Body of pancreas (tissue), 4 donors: ENCODE measurements at regions not wholly inside any gene's neighbourhood (a gene's known extent, or its start where the extent isn't known, plus 50 kb on each side); places are given as distances from the start of the nearest gene placed in this dataset.

ENCODE experiments used
- POLR2A ChIP-seq, 3 donors: fragments of 450-650 bp; IDR thresholded peaks; one replicate each; pipeline ENCODE4 v1.6.1; 2016; ENCODE audit warnings: antibody characterized with exemption in 3 of 3, mild to moderate bottlenecking in 2 of 3
- TF ChIP-seq, protein P1 (sequence below), 7 experiments: fragments of 450-650 bp in 4 of 7; fragments of 200-600 bp in 3 of 7; sonication (generic) in 3 of 7; IDR thresholded peaks; one replicate each; pipeline ENCODE4 v1.5.1; 2016 to 2019; ENCODE audit warnings: antibody characterized with exemption in 7 of 7

- TF ChIP-seq, protein P1, sequence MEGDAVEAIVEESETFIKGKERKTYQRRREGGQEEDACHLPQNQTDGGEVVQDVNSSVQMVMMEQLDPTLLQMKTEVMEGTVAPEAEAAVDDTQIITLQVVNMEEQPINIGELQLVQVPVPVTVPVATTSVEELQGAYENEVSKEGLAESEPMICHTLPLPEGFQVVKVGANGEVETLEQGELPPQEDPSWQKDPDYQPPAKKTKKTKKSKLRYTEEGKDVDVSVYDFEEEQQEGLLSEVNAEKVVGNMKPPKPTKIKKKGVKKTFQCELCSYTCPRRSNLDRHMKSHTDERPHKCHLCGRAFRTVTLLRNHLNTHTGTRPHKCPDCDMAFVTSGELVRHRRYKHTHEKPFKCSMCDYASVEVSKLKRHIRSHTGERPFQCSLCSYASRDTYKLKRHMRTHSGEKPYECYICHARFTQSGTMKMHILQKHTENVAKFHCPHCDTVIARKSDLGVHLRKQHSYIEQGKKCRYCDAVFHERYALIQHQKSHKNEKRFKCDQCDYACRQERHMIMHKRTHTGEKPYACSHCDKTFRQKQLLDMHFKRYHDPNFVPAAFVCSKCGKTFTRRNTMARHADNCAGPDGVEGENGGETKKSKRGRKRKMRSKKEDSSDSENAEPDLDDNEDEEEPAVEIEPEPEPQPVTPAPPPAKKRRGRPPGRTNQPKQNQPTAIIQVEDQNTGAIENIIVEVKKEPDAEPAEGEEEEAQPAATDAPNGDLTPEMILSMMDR (IDR thresholded peaks at IDR 0.05) = no peak
- no peak for TF ChIP-seq POLR2A (IDR thresholded peaks at IDR 0.05)
Observed at GRCh38 chr18:10124071-10124470, 210.3 kb downstream of the VAPA start.
